Mesendoderm (in vitro differentiated cells): ENCODE measurements at regions not wholly inside any gene's neighbourhood (a gene's known extent, or its start where the extent isn't known, plus 50 kb on each side); places are given as distances from the start of the nearest gene placed in this dataset.
"Not testable (repeated sequence)": the region's sequence is repeated elsewhere in the genome, so short reads cannot be mapped to it uniquely, and the experiment has no call there.

Source experiments
- DNase-seq: peaks from one replicate; pipeline ENCODE4 v3.0.0; 2013
- H2AK5ac ChIP-seq: 2 replicates; pipeline ENCODE4 v1.6.1; 2013; ENCODE audit warnings: low read length, inconsistent platforms
- H2BK120ac ChIP-seq: 2 replicates; pipeline ENCODE4 v1.6.1; 2013; ENCODE audit warnings: low read depth, mild to moderate bottlenecking, low read length, moderate library complexity, mixed read lengths
- H2BK15ac ChIP-seq: replicated peaks from 2 replicates; pipeline ENCODE4 v1.6.1; 2013; ENCODE audit warnings: low read depth, mild to moderate bottlenecking, moderate library complexity
- H2BK5ac ChIP-seq: 2 replicates; pipeline ENCODE4 v1.6.1; 2013; ENCODE audit warnings: low read length, inconsistent platforms
- H3K18ac ChIP-seq: 2 replicates; pipeline ENCODE4 v1.6.1; 2013; ENCODE audit warnings: mild to moderate bottlenecking, low read length, mixed read lengths
- H3K23ac ChIP-seq: one replicate; pipeline ENCODE4 v1.6.1; 2013; ENCODE audit warnings: low read length
- H3K27ac ChIP-seq: 2 replicates; pipeline ENCODE4 v1.5.1; 2013; ENCODE audit warnings: low read depth, mild to moderate bottlenecking, inconsistent platforms, low read length, moderate library complexity
- H3K27me3 ChIP-seq: 2 replicates; pipeline ENCODE4 v1.6.1; 2013; ENCODE audit warnings: low read length, control low read depth, mild to moderate bottlenecking, inconsistent platforms; ENCODE audit not compliant: insufficient read depth, poor library complexity
- H3K36me3 ChIP-seq: 2 replicates; pipeline ENCODE4 v1.6.1; 2013; ENCODE audit warnings: low read length, inconsistent platforms; ENCODE audit not compliant: control insufficient read depth, insufficient read depth
- H3K4ac ChIP-seq: one replicate; pipeline ENCODE4 v1.6.1; 2013; ENCODE audit warnings: low read depth, mild to moderate bottlenecking, low read length, moderate library complexity
- H3K4me1 ChIP-seq: 2 replicates; pipeline ENCODE4 v1.6.1; 2013; ENCODE audit warnings: low read depth, low read length, inconsistent platforms; ENCODE audit not compliant: control insufficient read depth
- H3K4me2 ChIP-seq: 2 replicates; pipeline ENCODE4 v1.6.1; 2013; ENCODE audit warnings: low read length
- H3K4me3 ChIP-seq: 2 replicates; pipeline ENCODE4 v1.5.1; 2013; ENCODE audit warnings: mild to moderate bottlenecking, low read length
- H3K56ac ChIP-seq: one replicate; pipeline ENCODE4 v1.6.1; 2013; ENCODE audit warnings: low read length
- H3K79me1 ChIP-seq: 2 replicates; pipeline ENCODE4 v1.6.1; 2013; ENCODE audit warnings: low read length, inconsistent platforms
- H3K79me2 ChIP-seq: 2 replicates; pipeline ENCODE4 v1.6.1; 2013; ENCODE audit warnings: mild to moderate bottlenecking, low read length; ENCODE audit not compliant: control insufficient read depth, insufficient read depth
- H3K9ac ChIP-seq: 2 replicates; pipeline ENCODE4 v1.6.1; 2013; ENCODE audit warnings: low read length, inconsistent platforms
- H4K5ac ChIP-seq: one replicate; pipeline ENCODE4 v1.6.1; 2013; ENCODE audit warnings: low read length
- H4K8ac ChIP-seq: one replicate; pipeline ENCODE4 v1.6.1; 2013; ENCODE audit warnings: low read depth, mild to moderate bottlenecking, control low read depth, low read length, moderate library complexity
- WGBS: extraction: QIAGEN DNeasy Blood & Tissue Kit; methylation state at CpG from one replicate; pipeline ENCODE4 v1.1.7; 2013; ENCODE audit warnings: low lambda C conversion rate, missing lambda C conversion rate; ENCODE audit not compliant: insufficient coverage; ENCODE audit errors: extremely low coverage; 5-methylcytosine and 5-hydroxymethylcytosine counted together

GRCh38 chr4:123004079-123004478 lies 81.7 kb upstream of the NUDT6 start:
- not testable (repeated sequence) for DNase-seq, H3K23ac ChIP-seq, H3K79me1 ChIP-seq, H3K79me2 ChIP-seq, H2BK15ac ChIP-seq, H3K36me3 ChIP-seq, H3K9ac ChIP-seq, H3K27me3 ChIP-seq, H4K5ac ChIP-seq, H2BK120ac ChIP-seq, H3K56ac ChIP-seq, H2AK5ac ChIP-seq, H3K4me2 ChIP-seq, H2BK5ac ChIP-seq, H3K4me3 ChIP-seq, H3K18ac ChIP-seq, H3K27ac ChIP-seq, H4K8ac ChIP-seq, H3K4ac ChIP-seq, H3K4me1 ChIP-seq
- no CpG with 5 or more reads among the region's 17 CpGs for WGBS

GRCh38 chr4:123005126-123005525 lies 82.7 kb upstream of the NUDT6 start:
- H3K79me2 ChIP-seq, H2AK5ac ChIP-seq, H3K4me3 ChIP-seq, H3K4me2 ChIP-seq, H3K4ac ChIP-seq, DNase-seq, H2BK120ac ChIP-seq, H3K36me3 ChIP-seq, H3K56ac ChIP-seq, H4K8ac ChIP-seq, H2BK15ac ChIP-seq, H4K5ac ChIP-seq, H3K79me1 ChIP-seq, H3K27ac ChIP-seq, H3K9ac ChIP-seq, H2BK5ac ChIP-seq, H3K18ac ChIP-seq, H3K4me1 ChIP-seq, H3K23ac ChIP-seq, H3K27me3 ChIP-seq: not testable (repeated sequence)
- WGBS, result no CpG with 5 or more reads among the region's 3 CpGs

GRCh38 chr4:123007679-123008078 lies 85.3 kb upstream of the NUDT6 start:
- no peak overlapping the region for H2AK5ac ChIP-seq
- H3K9ac ChIP-seq, result no peak overlapping the region
- no peak overlapping the region for H2BK15ac ChIP-seq
- no peaks in the 10 kb centered on the region for H3K79me1 ChIP-seq
- H3K79me2 ChIP-seq, result no peaks in the 10 kb centered on the region
- H3K27me3 ChIP-seq, result no peaks in the 10 kb centered on the region
- no peak for DNase-seq
- no peaks in the 10 kb centered on the region for H3K4me1 ChIP-seq
- H3K4ac ChIP-seq, result no peak overlapping the region
- no peak overlapping the region for H3K56ac ChIP-seq
- no peak overlapping the region for H3K4me2 ChIP-seq
- no peaks in the 10 kb centered on the region for H3K36me3 ChIP-seq
- H3K27ac ChIP-seq, result no peak overlapping the region
- H4K8ac ChIP-seq, result no peak overlapping the region
- H3K4me3 ChIP-seq, result no peak overlapping the region
- H4K5ac ChIP-seq, result no peak overlapping the region
- H3K23ac ChIP-seq, result no peak overlapping the region
- no peak overlapping the region for H3K18ac ChIP-seq
- H2BK5ac ChIP-seq, result no peak overlapping the region
- H2BK120ac ChIP-seq, result no peak overlapping the region

- H3K4me1 ChIP-seq, H3K27ac ChIP-seq, H2BK120ac ChIP-seq, H2BK15ac ChIP-seq, H3K4me3 ChIP-seq, H3K4me2 ChIP-seq, H2AK5ac ChIP-seq, H2BK5ac ChIP-seq, H3K23ac ChIP-seq, H3K36me3 ChIP-seq, H3K79me2 ChIP-seq, H3K18ac ChIP-seq, H3K4ac ChIP-seq, H3K79me1 ChIP-seq, H4K5ac ChIP-seq, H3K9ac ChIP-seq, H3K27me3 ChIP-seq, H4K8ac ChIP-seq, H3K56ac ChIP-seq, DNase-seq: not testable (repeated sequence)
- no CpG with 5 or more reads among the region's 12 CpGs for WGBS
Measured at GRCh38 chr4:123012416-123012815, 90.0 kb upstream of the NUDT6 start.

- no peaks in the 10 kb centered on the region for H3K36me3 ChIP-seq
- H4K8ac ChIP-seq, result no peak overlapping the region
- H2BK5ac ChIP-seq, result no peak overlapping the region
- H3K23ac ChIP-seq, result no peak overlapping the region
- H3K4me2 ChIP-seq, result no peak overlapping the region
- H3K4me3 ChIP-seq, result no peak overlapping the region
- H3K4me1 ChIP-seq, result no peaks in the 10 kb centered on the region
- H3K79me1 ChIP-seq, result no peaks in the 10 kb centered on the region
- no peak overlapping the region for H4K5ac ChIP-seq
- no peak overlapping the region for H3K27ac ChIP-seq
- H2BK120ac ChIP-seq, result no peak overlapping the region
- DNase-seq, result no peak
- H3K9ac ChIP-seq, result no peak overlapping the region
- H3K18ac ChIP-seq, result no peak overlapping the region
- no peak overlapping the region for H2AK5ac ChIP-seq
- H3K56ac ChIP-seq, result no peak overlapping the region
- no peaks in the 10 kb centered on the region for H3K27me3 ChIP-seq
- no peak overlapping the region for H2BK15ac ChIP-seq
- WGBS, result 100% methylated on average over 1 of the region's 1 CpG
- H3K79me2 ChIP-seq, result no peaks in the 10 kb centered on the region
- H3K4ac ChIP-seq, result no peak overlapping the region
Measured at GRCh38 chr4:123014038-123014437, 91.6 kb upstream of the NUDT6 start.

GRCh38 chr4:123017078-123017477 lies 94.7 kb upstream of the NUDT6 start:
- no peaks in the 10 kb centered on the region for H3K27me3 ChIP-seq
- no peaks in the 10 kb centered on the region for H3K36me3 ChIP-seq
- H3K79me1 ChIP-seq, result no peaks in the 10 kb centered on the region
- H3K56ac ChIP-seq, result no peak overlapping the region
- H2BK120ac ChIP-seq, result no peak overlapping the region
- H2AK5ac ChIP-seq, result no peak overlapping the region
- no peak overlapping the region for H3K23ac ChIP-seq
- no peak overlapping the region for H3K4me3 ChIP-seq
- H3K79me2 ChIP-seq, result no peaks in the 10 kb centered on the region
- H3K4me1 ChIP-seq, result no peaks in the 10 kb centered on the region
- no peak overlapping the region for H3K18ac ChIP-seq
- H3K4me2 ChIP-seq, result no peak overlapping the region
- no peak overlapping the region for H4K8ac ChIP-seq
- H2BK15ac ChIP-seq, result no peak overlapping the region
- no peak overlapping the region for H3K4ac ChIP-seq
- H3K27ac ChIP-seq, result no peak overlapping the region
- no peak overlapping the region for H3K9ac ChIP-seq
- no peak for DNase-seq
- H4K5ac ChIP-seq, result no peak overlapping the region
- no peak overlapping the region for H2BK5ac ChIP-seq
- WGBS, result no CpG with 5 or more reads among the region's 8 CpGs
